Lower leg skin (tissue), 3 donors: ENCODE measurements at regions not wholly inside any gene's neighbourhood (a gene's known extent, or its start where the extent isn't known, plus 50 kb on each side); places are given as distances from the start of the nearest gene placed in this dataset.

Source experiments
- CTCF ChIP-seq, 3 donors: fragments of 450-650 bp; IDR thresholded peaks; one replicate each; pipeline ENCODE4 v1.5.1; 2016; ENCODE audit warnings: antibody characterized with exemption in 3 of 3, mild to moderate bottlenecking in 3 of 3, moderate library complexity in 2 of 3
- POLR2A ChIP-seq, 2 donors: fragments of 450-650 bp; IDR thresholded peaks; one replicate each; pipeline ENCODE4 v1.6.1; 2016 to 2017; ENCODE audit warnings: antibody characterized with exemption in 2 of 2, mild to moderate bottlenecking in 1 of 2, moderate library complexity in 1 of 2

GRCh38 chr22:49203091-49203858, 624.4 kb downstream of the BRD1 start:
- TF ChIP-seq CTCF (IDR thresholded peaks at IDR 0.05) (no peak), POLR2A (IDR thresholded peaks at IDR 0.05) (no peak)
